ENCODE measurements at regions not wholly inside any gene's neighbourhood (a gene's known extent, or its start where the extent isn't known, plus 50 kb on each side); places are given as distances from the start of the nearest gene placed in this dataset.

GRCh38 chr2:32887125-32887524 is 59.6 kb upstream of the LTBP1 start:
- no peak for TF ChIP-seq CTCF (IDR thresholded peaks at IDR 0.05)
- 93 to 94% methylated on average over 2 of the region's 2 CpGs for WGBS, 2 donors
- FAIRE-seq (no peak), DNase-seq (no peak), ATAC-seq (no peak)
- H3K27me3 ChIP-seq, result no peaks in the 10 kb centered on the region
- no peak overlapping the region for H3K4me3 ChIP-seq
- H3K27ac ChIP-seq, result no peak overlapping the region
- H3K4me1 ChIP-seq, result no peaks in the 10 kb centered on the region
- no peaks in the 10 kb centered on the region for H3K36me3 ChIP-seq
- no peaks in the 10 kb centered on the region for H3K9me3 ChIP-seq
- intact Hi-C loops (cut with DNase I), result no loop called here

- intact Hi-C loops (cut with DNase I), result no loop called here
- FAIRE-seq (no peak), ATAC-seq (no peak), DNase-seq (no peak)
- no peak for TF ChIP-seq CTCF (IDR thresholded peaks at IDR 0.05)
- H3K36me3 ChIP-seq, result no peaks in the 10 kb centered on the region
- H3K9me3 ChIP-seq, result no peaks in the 10 kb centered on the region
- no peaks in the 10 kb centered on the region for H3K4me1 ChIP-seq
- H3K4me3 ChIP-seq, result no peak overlapping the region
- WGBS, 2 donors, result 70 to 79% methylated on average over 4 of the region's 4 CpGs
- H3K27ac ChIP-seq, result no peak overlapping the region
- no peaks in the 10 kb centered on the region for H3K27me3 ChIP-seq
These were observed 52.5 kb upstream of the LTBP1 start for GRCh38 chr2:32894119-32894728.

GRCh38 chr2:32895424-32895823 is 51.3 kb upstream of the LTBP1 start:
- DNase-seq (no peak), ATAC-seq (no peak), FAIRE-seq (no peak)
- Histone ChIP-seq H3K4me3 (no peak overlapping the region), H3K36me3 (no peaks in the 10 kb centered on the region), H3K27ac (no peak overlapping the region), H3K4me1 (no peaks in the 10 kb centered on the region), H3K27me3 (no peaks in the 10 kb centered on the region), H3K9me3 (no peaks in the 10 kb centered on the region)
- intact Hi-C loops (cut with DNase I), result no loop called here
- no peak for TF ChIP-seq CTCF (IDR thresholded peaks at IDR 0.05)
- WGBS, 2 donors, result 98 to 100% methylated on average over 1 of the region's 1 CpG
